ENCODE measurements at regions not wholly inside any gene's neighbourhood (a gene's known extent, or its start where the extent isn't known, plus 50 kb on each side); places are given as distances from the start of the nearest gene placed in this dataset.

- no peak for DNase-seq (ENCODE audit: low spot score)
- no peaks in the 10 kb centered on the region for H3K4me1 ChIP-seq (ENCODE audit: control insufficient read depth in 4 of 4, insufficient read depth in 4 of 4, low read length in 3 of 4)
- no peak overlapping the region for H3K4me3 ChIP-seq (ENCODE audit: low read depth in 1 of 3, low read length in 3 of 3)
- H3K36me3 ChIP-seq (ENCODE audit: control insufficient read depth in 4 of 4, insufficient read depth in 3 of 4, low read depth in 1 of 4, low read length in 3 of 4): no peaks in the 10 kb centered on the region
- H3K9me3 ChIP-seq (ENCODE audit: control insufficient read depth in 4 of 4, low read length in 3 of 4): no peaks in the 10 kb centered on the region
- WGBS: 50% methylated on average over 2 of the region's 2 CpGs
- no peak for TF ChIP-seq FOXA2 (IDR thresholded peaks at IDR 0.05)
- TF ChIP-seq NR2F2 (IDR thresholded peaks at IDR 0.05): no peak
- no peak for TF ChIP-seq TAF1 (conservative IDR thresholded peaks at IDR 0.05)
- no peak for TF ChIP-seq ZBTB33 (IDR thresholded peaks at IDR 0.05)
- no peak for TF ChIP-seq CTCF (IDR thresholded peaks at IDR 0.05; ENCODE audit: low read depth, low read length, missing input control)
- no peak for TF ChIP-seq YY1 (IDR thresholded peaks at IDR 0.05)
- no peak for TF ChIP-seq SP1 (IDR thresholded peaks at IDR 0.05)
- TF ChIP-seq FOXA1 (IDR thresholded peaks at IDR 0.05): no peak
- TF ChIP-seq HNF4G (IDR thresholded peaks at IDR 0.05): no peak
- TF ChIP-seq RXRA (IDR thresholded peaks at IDR 0.05): no peak
- TF ChIP-seq GABPA (IDR thresholded peaks at IDR 0.05 in 1 of 2, conservative IDR thresholded peaks at IDR 0.05 in 1 of 2): no peak
- TF ChIP-seq JUND (IDR thresholded peaks at IDR 0.05): no peak
- no peak for TF ChIP-seq ATF3 (IDR thresholded peaks at IDR 0.05)
- no peak for TF ChIP-seq RAD21 (IDR thresholded peaks at IDR 0.05)
- TF ChIP-seq REST (IDR thresholded peaks at IDR 0.05): no peak
- no peak for TF ChIP-seq EGR1 (IDR thresholded peaks at IDR 0.05; ENCODE audit: low read depth in 2 of 2)
- H3K27ac ChIP-seq (ENCODE audit: low read depth in 1 of 2, low read length in 2 of 2): no peak overlapping the region
- H3K9ac ChIP-seq (ENCODE audit: low read depth in 1 of 2, low read length in 2 of 2): no peak overlapping the region
- H3K27me3 ChIP-seq (ENCODE audit: control insufficient read depth in 4 of 4, insufficient read depth in 4 of 4, low read length in 3 of 4): no peaks in the 10 kb centered on the region
Measured at GRCh38 chr2:225793736-225794550, 394.4 kb downstream of the NYAP2 start.

All from liver (tissue), 8 donors.